IPS DF 4.7 (cell line): ENCODE measurements at regions not wholly inside any gene's neighbourhood (a gene's known extent, or its start where the extent isn't known, plus 50 kb on each side); places are given as distances from the start of the nearest gene placed in this dataset.
"Not testable (repeated sequence)": the region's sequence is repeated elsewhere in the genome, so short reads cannot be mapped to it uniquely, and the experiment has no call there.

Experiments
- DNase-seq: peaks from one replicate; pipeline ENCODE4 v3.0.0-alpha.2; 2013; ENCODE audit warnings: low spot score; ENCODE audit errors: extremely low read depth

DNA sequence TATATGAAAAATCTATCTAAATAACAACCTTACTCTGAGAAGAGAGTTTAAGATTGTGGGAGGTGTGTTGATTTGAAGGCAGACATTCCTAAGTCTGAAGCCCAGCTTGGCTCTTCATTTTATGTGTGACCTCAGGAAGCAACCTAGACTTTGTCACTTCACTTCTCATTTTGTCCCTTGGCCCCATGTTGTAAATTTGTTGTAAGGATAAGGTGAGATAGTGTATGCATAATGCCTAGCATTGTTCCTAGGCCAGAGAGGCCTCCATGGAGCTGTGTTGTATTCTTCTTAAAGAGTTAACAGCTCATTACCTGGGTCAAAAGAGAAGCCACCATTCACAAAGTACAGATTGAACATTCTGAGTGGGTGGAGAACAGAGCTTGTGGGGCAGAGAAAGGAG is 1084.4 kb upstream of the SLIT2 start:
- no peak for DNase-seq

DNA sequence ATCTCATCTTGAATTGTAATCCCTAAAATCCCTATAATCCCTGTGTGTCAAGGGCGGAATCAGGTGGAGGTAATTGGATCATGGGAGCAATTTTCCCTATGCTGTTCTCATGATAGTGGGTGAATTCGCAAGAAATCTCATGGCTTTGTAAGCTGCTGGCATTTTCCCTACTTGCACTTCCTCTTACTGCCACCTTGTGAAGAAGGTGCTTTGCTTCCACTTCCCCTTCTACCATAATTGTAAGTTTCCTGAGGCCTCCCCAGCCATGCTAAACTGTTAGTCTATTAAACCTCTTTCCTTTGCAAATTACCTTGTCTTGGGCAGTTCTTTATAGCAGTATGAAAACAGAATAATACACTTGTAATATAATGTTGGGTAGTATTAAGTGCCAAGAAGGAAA is 1087.4 kb upstream of the SLIT2 start:
- no peak for DNase-seq

DNA sequence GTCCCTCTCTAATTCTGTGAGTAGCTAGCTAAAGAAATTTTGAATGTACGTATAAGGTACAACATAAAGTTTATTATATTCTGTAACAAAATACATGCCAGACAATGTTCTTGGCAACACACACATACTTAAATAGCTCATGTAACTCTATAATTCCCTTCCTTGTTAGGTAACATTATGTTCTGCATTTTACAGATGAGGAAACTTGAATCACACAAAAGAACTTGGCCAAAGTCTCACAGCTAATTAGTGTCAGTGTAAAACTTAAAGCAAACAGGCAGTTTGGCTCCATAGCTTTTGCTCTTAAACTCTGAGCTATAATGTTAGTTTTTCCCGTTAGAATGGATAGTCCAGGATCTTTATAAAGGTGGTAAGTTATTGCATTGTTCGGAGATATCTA is 1091.8 kb upstream of the SLIT2 start:
- DNase-seq = no peak

DNA sequence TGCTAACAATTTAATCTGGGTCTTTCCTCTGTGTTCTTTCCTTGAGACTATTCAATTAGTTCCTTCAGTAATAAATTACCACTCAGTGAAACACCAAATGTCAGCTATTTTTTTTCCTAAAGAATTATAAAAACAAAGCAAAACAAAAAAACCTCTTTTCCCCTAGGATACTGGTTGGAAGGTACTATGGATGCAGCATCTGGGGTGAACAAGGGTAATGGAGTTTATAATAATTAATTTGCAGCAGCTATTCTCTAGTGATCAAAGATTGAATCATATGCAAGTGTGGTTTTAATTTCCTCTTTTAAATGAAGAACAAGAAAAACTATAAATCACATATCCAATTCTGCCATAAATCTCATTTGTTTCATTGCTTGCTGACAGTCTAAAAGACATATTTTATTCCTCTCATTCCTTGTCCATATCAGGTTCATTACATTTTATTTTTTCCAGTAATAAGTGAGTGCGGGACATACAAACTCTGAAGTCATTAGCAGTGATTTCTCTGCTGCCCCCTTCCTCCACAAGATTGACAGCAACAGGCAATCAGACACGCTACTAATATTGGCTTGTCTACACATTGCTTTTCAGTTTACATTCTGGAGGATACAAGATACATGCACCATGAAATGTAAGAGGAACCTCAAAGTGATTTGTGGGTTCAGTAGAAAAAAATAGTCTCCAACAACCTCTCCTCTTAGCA is 1093.4 kb upstream of the SLIT2 start:
- no peak for DNase-seq

DNA sequence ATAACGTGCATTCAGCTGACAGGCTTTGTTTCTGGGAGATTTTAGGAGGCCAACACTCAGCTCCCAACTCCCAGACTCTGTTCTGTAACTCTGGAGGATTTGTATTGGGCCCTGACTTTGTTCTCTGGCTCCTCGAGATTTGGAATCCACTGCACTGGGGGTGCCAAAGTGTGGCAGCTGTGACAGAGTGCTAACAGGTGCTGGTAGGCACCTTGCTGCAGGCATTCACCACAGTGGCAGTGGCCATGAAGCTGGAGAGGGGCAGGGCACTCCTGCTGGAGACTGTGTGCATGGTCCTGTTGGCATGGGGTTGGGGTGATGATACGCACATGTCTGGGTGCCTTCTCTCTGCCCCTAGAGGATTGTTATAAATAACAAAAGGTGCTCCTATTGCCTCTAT is 1094.9 kb upstream of the SLIT2 start:
- no peak for DNase-seq

DNA sequence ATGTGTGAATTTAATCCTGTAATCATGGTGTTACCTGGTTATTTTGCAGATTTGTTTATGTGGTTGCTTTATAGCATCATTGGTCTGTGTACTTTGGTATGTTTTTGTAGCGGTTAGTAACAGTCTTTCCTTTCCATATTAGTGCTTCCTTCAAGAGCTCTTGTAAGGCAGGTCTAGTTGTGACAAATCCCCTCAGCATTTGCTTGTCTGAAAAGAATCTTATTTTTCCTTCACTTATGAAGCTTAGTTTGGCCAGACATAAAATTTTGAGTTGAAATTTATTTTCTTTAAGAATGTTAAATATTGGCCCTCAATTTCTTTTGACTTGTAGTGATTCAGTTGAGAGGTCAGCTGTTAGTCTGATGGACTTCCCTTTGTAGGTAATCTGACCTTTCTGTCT is 1096.1 kb upstream of the SLIT2 start:
- DNase-seq = no peak

DNA sequence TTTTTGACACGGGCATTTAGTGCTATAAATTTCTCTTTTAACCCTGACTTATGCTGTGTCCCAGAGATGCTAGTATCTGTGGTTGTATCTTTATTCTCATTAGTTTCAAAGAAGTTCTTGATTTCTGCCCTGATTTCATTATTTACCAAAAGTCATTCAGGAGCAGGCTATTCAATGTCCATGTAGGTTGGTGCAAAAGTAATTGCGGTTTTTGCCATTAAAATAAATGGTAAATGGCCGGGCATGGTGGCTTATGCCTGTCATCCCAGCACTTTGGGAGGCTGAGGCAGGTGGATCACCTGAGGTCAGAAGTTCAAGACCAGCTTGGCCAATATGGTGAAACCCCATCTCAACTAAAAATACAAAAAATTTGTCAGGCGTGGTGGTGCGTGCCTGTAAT is 1097.4 kb upstream of the SLIT2 start:
- DNase-seq = not testable (repeated sequence)

DNA sequence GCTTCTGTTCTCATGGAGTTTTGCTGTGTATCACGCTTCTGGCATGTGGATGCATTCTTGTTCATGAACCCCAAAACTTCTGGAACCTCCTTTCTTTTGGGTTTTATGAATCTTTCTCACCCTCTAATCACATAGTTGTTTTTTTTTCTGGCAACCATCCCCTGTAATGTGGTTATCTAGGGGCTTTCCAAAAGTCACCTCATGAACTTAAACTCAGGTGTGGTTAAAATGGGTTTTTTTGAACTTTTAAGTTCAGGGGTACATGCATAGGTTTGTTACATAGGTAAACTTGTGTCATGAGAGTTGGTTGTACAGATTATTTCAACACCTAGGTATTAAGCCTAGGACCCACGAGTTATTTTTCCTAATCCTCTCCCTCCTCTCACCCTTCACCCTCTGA is 1099.4 kb upstream of the SLIT2 start:
- no peak for DNase-seq

DNA sequence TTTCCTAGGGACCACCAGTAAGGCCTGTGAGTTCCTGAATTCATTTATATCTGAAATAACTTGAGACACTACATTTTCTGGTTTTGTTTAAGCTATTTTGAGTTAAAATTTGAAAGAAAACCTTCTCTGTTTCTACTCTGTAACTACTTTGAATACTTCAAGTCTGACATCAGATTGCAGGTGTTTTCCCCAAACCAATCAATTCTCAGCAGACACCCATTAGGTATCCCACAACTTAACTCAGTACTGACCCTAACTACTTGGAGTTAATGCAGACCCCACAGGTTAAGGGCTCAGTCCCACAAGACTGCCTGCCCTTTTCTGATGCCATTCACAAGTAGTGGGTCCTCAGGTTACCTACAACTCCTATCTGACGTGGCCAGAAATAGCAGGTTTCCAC is 1100.0 kb upstream of the SLIT2 start:
- DNase-seq = no peak

DNA sequence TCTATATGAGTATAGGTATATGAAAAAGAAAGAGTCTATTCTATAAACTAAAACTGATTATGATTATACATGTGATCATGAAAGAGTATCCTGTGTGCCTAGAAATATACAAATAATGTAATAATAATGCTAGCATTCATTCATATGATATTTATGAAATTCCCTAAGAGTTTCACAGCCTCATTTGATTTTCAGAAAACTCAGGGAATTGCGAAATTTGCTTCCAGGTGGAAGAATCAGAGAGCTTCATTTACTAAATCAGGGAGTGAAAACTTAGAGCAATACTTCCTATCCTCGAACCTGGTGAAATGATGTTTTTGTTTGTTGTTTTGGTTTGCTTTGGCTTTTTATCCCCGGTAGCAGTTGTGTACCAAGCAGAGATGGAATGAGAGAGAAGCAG is 1105.7 kb upstream of the SLIT2 start:
- no peak for DNase-seq

DNA sequence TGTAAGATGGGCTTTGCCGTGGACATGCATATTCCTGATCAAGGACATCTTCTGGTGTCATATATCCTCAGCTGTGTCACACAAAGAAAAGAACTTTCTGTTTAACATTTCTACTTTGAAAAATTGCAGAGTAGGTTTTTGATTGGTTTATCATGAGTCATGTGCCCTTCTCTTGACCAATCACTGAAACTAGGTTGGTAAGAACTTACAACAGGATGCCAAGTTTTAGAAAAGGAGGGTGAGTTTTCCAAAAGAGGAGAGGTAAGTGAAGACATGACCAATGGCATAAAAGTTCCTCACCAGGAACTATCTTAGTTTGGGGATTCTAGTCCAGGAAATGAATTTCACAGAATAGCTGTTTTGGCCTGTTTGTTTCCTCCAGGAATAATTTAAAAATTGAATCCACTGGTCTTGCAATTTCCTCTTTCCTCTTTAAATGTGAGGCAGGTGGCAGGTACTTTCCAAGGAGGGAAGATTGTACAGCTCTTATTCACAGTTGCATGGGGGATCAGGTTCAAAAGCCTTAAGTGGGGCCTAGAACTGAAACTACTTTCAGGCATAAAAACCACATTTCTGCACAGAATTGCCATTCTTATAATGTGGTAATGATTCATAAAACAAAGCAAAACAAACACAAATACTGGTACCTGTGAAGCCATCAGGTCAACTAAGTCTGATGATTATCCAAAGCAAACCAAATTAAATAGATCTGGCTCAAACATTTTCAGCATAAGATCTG is 1114.5 kb upstream of the LCORL start:
- DNase-seq = no peak

DNA sequence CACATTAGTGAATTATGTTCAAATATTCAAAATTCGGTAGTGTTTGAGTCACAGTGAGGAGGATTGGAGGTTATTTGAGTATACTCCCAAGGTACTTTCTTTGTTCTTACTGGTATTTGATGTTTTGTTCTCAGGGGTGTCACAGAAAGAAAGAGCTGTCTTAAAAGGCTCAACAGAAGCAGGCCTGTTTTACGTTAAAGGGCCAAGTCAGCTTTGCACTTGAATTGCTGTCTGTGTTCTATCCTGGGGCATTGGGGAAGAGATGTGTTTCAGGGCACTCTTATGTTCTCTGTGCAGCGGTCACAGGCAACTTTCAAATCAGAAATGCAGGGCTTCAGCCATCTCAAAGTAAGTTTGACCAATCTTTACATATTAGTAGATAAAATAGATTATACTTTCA is 1113.1 kb upstream of the LCORL start:
- no peak for DNase-seq

DNA sequence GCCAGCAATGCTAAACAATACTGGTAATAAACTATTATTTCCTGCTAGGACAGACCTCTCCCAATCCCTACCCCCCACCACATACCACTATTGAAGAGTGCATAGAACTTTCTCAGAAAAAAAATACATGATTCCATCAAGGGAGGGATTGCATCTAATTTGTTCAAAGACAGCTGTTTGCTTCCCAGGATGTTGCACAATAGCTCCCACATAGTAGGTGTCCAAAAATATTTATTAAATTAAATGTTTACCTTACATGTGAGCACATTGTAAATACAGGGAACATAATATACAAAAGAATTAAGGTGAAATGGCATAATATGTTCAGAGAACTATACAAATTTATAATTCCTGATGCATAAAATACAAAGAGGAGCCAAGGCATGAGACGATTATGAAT is 1111.8 kb upstream of the LCORL start:
- DNase-seq = no peak

DNA sequence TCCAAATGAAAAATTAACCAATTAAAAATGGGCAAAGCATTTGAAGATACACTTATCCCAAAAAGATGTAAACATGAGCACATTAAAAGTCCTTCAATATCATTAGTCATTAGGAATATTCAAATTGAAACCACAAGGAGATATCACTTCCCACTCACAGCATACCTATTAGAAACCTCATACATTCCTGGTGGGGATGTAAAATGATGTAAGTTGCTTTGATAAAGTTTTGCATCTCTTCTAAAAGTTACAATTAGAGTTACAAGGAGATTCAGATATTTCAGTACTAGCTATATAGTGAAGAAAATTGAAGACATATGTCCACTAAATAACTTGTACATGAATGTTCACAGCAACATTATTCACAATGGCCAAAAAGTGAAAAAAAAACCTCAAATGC is 1109.3 kb upstream of the LCORL start:
- no peak for DNase-seq

DNA sequence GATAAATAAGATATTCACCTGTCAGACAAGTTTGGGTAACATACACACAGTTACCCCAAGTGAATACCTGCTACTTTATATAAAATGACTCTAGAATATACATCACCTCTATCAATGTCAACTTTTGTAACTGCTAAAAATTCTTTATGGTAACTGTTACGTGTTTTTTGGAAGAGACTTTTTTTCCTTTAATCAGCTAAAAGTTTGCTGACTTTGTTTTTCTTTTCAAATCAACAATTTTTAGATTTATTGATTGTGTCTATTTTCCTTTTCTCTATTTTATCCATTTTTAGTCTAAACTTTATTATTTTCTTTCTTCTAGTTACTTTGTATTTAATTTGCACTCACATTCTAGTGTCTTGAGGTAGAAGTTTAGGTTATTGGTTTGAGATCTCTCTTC is 1106.6 kb upstream of the LCORL start:
- DNase-seq = no peak

DNA sequence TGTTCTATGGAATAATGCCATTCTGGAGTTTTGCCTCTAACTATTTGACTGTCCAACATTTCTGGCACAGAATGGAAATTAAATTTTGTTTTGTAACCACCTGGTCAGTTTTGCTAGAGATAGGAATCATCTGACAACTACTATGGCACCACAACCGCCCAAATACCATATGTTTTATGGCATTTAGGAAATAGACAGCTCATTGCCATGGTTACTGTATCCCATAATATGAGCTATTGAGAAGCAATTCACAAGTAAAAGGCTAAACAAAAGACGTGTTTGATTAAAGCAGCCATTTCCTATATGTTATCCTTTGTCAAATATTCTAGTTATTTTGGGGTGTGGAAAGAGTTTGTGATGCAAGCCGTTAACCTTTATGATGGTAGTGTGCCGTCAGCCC is 1105.3 kb upstream of the LCORL start:
- no peak for DNase-seq

DNA sequence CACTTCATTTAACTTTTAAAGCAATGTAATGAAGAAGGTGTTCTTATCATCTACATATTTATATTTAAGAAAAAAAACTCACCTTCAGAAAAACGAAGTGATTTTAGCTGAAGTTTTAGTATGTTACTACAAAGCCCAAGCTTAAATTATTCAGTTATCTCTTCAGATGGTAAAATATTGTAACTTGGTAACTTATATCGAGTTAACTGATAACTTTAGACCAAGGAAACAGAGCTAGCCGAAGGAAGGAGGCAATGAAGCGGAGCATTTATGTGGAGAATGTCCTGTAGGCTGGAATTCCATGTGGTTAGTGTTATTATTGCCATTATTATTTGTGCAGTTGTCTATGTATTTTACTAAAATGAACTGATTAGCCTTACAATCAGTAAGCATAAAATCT is 1102.1 kb upstream of the LCORL start:
- no peak for DNase-seq

DNA sequence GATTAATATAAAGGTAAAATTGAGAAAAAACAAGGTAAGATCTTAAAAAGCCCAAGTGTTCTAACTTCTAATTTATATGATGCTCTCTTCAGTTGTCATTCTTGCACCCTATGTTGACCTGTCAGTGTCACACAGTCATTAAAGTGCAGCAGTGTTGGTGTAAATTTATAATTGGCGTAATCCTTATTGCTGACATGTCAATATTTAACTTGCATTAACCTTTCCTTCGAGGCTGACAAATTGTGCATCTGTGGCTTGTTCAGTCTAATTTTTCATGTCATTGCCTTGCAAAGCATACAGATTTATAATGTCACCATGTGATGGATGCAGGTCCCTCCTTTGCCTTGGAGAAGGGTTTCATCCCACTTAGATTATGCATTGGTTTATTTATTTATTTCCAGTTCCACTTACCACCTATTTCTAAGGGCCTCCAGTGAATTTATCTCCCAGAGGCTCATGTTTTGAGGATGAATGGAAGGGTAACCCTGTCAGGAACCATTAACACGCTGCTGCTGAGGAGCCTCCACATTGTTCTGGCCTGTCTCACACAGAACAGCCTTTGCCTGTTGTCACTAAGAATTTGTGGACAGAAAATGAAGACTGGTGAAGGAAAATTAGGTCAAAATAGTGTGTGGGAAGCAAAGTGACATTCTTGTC is 1098.5 kb upstream of the LCORL start:
- DNase-seq = no peak

DNA sequence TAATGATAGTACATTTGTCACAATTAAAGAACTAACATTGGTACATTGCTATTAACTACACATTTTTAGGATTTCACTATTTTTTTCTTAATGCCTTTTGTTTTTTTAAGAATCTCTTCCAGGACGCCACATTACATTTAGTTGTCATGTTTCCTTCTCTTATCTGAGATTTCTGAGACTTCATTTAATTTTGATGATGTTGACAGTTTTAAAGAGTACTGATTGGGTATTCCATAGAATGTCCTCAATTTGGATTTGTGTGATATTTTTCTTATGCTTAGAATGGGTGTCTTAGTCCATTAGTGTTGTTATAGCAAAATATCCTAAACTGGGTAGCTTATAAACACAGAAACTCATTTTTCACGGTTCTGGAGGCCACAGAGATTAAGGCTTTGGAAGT is 1095.5 kb upstream of the LCORL start:
- DNase-seq = no peak

DNA sequence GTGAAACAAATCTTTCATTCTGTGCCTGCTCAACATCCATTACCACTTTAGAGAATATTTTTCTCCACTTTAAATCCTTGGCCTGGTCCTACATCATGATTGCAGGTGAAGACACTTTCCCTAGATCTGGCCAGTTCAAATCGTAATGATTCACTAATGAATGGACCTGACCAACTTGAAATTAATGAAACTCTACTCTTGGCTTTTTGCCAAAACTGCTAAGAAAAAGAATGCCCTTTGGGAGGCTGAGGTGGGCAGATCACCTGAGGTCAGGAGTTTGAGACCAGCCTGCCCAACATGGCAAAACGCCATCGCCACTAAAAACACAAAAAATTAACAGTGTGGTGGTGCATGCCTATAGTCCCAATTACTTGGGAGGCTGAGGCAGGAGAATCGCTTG is 1082.6 kb upstream of the LCORL start:
- DNase-seq = no peak

DNA sequence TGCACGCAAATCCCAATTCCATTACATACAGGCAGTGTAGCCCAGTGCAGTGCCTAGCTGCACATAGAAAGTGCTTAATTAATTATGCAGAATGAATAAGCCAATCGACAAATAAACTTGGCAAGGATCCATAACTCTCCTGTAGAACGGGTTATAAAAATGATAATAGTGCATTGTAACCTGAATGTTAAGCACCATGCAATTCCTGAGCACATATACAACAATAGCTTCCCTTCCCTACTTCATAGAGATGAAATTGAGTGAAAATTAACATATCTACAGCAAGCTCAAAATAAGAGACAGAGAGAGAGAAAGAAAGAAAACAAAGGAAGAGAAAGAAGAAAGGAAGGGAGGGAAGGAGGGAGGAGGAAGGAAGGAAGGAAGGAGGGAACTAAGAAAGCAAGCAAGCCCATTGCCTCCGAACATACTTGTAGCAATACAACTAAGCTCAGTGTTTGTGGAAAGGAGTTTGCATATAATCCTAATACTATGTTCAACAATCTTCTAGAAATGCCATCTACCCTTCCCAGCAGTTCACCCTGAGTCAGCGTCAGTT is 1074.0 kb upstream of the LCORL start:
- no peak for DNase-seq

DNA sequence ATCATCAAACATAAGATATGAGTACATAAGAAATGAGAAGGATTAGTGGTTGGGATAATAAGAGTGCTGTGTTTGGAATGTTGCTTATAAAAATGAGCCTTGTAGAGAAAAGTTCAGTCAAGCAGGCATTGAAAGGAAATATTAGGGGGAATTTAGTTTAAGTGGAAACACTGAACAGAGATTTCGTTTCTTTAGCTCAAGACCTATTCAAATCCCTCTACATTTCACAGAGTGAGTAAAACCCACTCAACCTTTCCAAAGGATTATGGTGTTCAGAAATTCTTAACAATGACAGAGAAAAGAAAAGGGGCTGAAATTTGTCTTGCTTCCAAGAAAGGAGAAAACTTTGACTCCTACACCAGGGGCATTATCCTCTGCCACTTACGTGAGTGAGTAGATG is 1072.4 kb upstream of the LCORL start:
- no peak for DNase-seq

DNA sequence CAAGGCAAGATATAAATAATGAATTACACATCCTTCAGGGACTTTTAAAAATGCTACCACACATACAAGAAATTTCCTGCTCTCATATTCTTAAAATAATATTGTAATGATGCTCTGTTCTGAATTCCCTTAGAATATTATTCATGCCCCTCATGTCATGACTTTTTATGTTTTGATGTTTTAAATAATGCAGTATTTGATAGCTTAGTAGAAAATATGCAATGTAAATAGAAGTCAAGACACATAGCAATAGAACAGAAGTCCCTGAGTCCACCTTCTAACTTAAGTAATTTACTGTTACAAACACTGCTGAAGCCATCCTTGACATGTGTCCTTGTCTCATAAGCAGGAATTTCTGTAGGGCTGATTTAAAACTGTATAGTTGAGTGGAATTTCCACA is 1071.2 kb upstream of the LCORL start:
- no peak for DNase-seq
